T1000 (cell line): ENCODE measurements at regions not wholly inside any gene's neighbourhood (a gene's known extent, or its start where the extent isn't known, plus 50 kb on each side); places are given as distances from the start of the nearest gene placed in this dataset.

Experiments
- DNase-seq: peaks from one replicate; lab custom pipeline; 2025; ENCODE audit warnings: mixed read lengths; lab: John Stamatoyannopoulos, UW

DNA sequence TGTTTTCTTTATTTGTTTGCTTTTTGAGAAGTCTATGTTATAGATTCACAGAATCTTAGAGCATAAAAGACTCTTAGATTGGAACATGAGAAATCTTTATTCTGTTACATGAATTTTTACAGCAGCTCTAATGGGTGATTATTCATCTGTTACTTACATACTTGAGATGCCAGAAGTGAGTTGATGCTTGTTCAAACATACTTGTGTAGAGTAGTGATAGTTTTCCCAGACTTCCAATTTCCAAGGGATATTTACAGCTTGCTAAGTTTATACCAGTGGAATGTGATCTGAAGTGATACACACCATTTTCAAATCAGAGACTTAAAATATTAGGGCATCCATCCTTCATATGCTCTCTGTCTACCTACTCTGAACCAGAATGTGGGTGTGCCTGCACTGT, 252.9 kb upstream of the SMIM31 start:
- no peak for DNase-seq

DNA sequence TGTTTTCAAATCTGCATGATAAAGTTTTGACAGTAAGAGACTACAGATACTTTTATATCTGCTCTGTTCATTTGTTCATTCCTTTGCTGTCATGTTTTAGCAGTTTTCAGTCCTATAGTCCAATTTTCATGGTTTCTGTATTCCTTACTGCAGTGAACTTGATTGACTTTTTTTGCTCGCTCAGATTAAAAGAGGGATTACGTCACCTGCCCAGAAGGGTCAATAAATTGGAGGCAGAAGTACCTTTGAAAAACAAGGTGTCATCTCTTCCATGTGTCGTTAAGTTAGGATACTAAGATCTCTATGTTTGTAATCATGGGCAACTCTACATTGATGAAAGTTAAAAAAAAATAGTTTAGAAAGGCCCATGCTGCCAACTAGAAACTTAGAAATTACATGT, 250.1 kb upstream of the SMIM31 start:
- DNase-seq, result no peak

GRCh38 chr4:164508097-164508496, 245.8 kb upstream of the SMIM31 start:
- DNase-seq, result no peak

GRCh38 chr4:164508771-164509170, 245.2 kb upstream of the SMIM31 start:
- DNase-seq, result no peak

DNA sequence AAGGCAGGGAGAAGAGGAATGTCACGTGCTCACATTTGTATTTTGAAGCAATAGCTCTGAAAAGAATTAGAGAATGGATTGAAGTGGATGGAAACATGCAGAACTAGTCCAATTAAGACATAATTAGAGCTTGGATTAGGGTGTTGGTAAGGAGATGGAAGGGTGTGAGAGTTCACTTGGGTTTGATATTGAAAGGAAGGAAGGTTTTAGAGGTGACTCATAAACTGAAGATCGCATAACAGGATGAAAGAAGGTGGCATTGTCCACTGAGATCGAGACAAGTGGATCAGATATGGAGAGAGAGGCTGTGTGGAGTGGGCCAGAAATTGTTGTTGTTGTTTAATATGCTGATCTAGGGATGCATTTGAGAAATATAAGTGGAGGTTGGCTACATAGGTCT, 244.0 kb upstream of the SMIM31 start:
- no peak for DNase-seq

GRCh38 chr4:164512124-164512523, 241.8 kb upstream of the SMIM31 start:
- no peak for DNase-seq

DNA sequence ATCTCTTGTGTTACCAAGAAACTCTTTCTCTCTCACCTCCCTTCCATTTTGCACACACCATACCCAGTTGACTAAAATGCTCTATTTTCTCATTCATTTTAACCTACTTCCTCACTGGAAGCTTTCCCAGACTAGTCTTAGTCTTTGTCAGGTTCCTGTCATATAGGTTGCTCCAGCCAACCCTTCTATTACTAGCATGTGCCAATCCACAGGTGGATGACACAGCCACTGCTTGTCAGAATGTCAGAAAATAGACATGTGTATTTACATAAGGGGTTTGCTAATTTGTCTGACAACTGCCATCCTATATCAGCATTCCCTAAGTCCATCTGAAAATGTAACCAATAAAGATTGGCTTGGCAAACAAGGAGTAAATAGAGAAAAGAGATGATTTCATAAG, 239.2 kb upstream of the SMIM31 start:
- no peak for DNase-seq

DNA sequence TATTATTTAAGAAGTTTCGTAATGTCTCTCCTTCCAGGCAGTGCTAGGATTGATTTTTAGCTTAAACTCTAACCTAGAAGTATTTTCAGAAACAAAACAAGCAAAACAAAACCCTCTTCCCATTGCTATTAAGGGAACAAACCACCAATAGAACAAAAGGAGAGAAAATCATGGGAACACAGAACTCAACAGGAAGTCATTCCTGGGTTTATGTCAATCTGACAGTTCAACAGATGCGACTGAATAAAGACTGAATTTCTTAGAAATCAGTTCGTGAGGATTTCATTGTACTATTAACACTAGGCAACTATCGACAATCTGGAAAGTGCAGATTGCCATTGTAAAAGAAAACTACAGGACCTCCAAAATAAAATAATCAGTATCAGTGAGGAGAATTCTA, 229.1 kb upstream of the SMIM31 start:
- DNase-seq, result no peak

GRCh38 chr4:164526933-164527583, 226.9 kb upstream of the SMIM31 start:
- no peak for DNase-seq

DNA sequence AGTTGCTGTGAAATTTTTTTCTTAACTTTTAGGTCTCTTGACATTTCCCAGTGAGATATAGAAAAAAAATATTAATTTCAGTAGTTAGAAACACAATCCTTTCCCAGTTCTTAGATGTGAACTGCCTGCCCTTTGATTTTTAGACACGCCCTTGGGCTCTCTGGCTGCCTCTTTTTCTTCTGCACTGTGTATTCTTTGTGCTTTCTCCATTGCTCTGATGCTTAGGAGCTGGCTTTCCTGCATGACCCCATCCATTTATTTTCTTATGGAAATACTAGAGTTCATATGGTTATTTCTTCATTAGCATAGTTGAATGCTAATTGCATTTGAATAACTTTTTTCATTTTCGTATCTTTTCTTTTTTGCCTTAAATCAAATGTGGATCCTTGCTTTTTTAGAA, 224.9 kb upstream of the SMIM31 start:
- DNase-seq, result no peak

DNA sequence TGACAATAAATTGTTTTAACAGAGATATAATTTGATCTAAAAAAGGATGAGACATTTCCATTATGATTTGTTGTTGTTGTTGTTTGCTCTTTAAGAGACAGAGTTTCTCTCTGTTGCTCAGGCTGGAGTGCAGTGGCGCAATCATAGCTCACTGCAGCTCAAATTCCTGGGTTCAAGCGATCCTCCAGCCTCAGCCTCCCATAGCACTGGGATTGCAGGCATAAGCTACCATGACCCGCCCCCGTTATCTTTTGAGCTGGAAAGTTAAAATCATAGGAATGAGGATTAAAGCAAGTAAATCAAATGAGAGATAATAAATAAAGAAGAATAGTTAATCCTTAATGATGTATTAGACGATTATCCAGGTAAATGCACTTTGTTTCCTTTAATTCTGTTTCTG, 224.4 kb upstream of the SMIM31 start:
- no peak for DNase-seq

- no peak for DNase-seq
These were observed 222.6 kb upstream of the SMIM31 start for GRCh38 chr4:164531336-164531735.

DNA sequence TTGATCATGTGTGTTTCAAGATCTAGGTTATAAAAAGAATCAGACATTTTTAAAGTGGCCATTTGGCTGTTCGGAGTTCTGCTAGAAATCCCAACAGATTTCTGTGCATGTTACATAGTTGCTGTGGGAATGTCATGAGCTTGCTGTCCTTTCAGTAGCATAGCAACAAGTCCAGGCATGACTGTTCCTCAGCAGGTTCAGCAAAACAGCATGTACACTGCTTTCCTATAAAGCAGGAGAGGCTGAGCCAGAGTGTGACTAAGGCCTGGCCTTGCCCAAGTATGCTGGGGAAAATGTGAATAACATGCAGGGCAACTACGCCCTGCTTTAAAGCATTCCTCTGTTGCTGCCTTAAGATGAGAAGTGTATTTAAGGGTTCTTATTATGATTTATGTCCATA, 217.1 kb upstream of the SMIM31 start:
- DNase-seq, result peak; percentile 43

GRCh38 chr4:164538097-164538496, 215.8 kb upstream of the SMIM31 start:
- no peak for DNase-seq

GRCh38 chr4:164540987-164541386, 212.9 kb upstream of the SMIM31 start:
- DNase-seq, result no peak

GRCh38 chr4:164542431-164542830, 211.5 kb upstream of the SMIM31 start:
- DNase-seq, result no peak

- DNase-seq, result no peak
These were observed 202.8 kb upstream of the SMIM31 start for GRCh38 chr4:164550989-164551712.

DNA sequence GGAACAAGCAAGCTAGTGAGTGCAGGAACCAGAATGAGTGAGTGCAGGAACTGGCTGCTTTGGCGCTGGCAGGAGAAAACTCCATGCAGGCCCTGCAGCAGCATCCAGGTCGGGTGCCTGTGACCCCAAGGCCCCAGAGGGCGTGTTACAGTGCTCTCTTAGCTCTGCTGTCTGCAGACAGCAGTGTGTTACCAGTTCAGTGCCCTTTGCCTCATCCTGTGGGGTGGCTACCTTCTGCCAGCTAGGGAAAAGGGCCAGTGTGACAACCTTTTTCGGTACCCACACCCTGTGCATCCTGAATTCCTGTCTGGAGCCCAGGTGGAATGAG, 202.3 kb upstream of the SMIM31 start:
- DNase-seq, result no peak

GRCh38 chr4:164571593-164572390, 182.1 kb upstream of the SMIM31 start:
- DNase-seq, result no peak

DNA sequence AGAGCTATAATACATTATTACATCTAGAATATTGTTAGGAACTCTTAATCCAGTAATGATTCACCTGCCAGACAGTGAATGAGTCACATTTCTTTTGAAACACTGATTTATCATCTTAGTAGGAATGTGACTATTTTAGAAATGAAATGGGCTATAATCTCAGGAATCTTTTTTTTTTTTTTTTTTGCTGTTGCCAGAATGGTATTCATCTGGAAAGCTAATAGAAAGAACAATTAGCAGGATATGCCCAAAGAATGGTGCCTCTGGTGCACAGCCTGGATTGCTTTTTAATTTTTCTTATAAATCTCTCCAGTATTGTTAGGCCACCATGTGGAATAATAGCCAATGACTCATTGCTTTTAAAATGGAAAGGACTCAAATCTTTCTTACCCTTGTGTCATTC, 181.1 kb upstream of the SMIM31 start:
- no peak for DNase-seq

GRCh38 chr4:164575861-164576260, 178.1 kb upstream of the SMIM31 start:
- no peak for DNase-seq

DNA sequence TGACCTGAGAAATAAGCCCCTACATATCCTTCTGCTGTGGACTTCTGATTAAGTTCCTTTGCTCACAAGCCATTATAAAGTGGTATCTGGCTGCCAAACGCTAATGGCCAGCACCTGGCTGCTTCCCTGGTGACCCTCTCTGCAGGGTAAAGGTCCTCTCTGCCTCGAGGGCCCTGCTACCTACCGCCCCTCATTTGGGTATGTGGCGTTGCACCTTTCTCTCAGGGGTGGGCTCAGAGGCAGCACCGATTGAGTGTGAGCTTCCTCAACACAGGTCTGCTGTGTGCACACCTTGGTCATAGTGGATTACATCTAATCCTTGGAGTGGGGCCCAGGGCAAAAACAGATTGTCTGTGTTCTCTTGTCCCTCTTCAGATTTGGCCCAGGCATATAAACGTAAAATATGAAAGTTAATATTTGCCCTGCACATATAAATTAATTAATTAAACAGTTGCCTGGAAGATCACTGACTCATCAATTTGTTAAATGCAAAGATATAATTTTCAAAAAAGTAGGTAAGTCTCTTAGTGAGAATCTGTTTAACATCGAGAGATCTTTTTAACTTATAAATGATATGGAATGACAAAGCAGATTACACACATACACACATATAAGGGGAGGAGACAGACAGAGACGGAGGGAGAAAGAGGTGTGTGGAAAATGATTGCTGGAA, 174.5 kb upstream of the SMIM31 start:
- no peak for DNase-seq

- no peak for DNase-seq
These were observed 162.3 kb upstream of the SMIM31 start for GRCh38 chr4:164591666-164592065.
